ENCODE measurements at regions not wholly inside any gene's neighbourhood (a gene's known extent, or its start where the extent isn't known, plus 50 kb on each side); places are given as distances from the start of the nearest gene placed in this dataset.

- TF ChIP-seq CTCF (IDR thresholded peaks at IDR 0.05) (no peak), POLR2A (IDR thresholded peaks at IDR 0.05) (no peak), POLR2AphosphoS5 (IDR thresholded peaks at IDR 0.05) (no peak)
Observed at GRCh38 chr2:44087714-44088092, 81.0 kb upstream of the PPM1B start.
